ENCODE measurements at regions not wholly inside any gene's neighbourhood (a gene's known extent, or its start where the extent isn't known, plus 50 kb on each side); places are given as distances from the start of the nearest gene placed in this dataset.
"Not testable (repeated sequence)": the region's sequence is repeated elsewhere in the genome, so short reads cannot be mapped to it uniquely, and the experiment has no call there.

GRCh38 chr9:15073620-15074019 lies 163.4 kb upstream of the FREM1 start:
- no peak overlapping the region for H3K4me3 ChIP-seq (replicated peaks in 1 of 2; ENCODE audit: low read depth in 2 of 2, low read length in 2 of 2)
- no peak for TF ChIP-seq CTCF (IDR thresholded peaks at IDR 0.05; ENCODE audit: low read depth, low read length)
- DNase-seq (ENCODE audit: low read depth in 2 of 2) = no peak

- no peak overlapping the region for H3K4me3 ChIP-seq (replicated peaks in 1 of 2; ENCODE audit: low read depth in 2 of 2, low read length in 2 of 2)
- no peak for DNase-seq (ENCODE audit: low read depth in 2 of 2)
- TF ChIP-seq CTCF (IDR thresholded peaks at IDR 0.05; ENCODE audit: low read depth, low read length) = no peak
These were observed 160.5 kb upstream of the FREM1 start for GRCh38 chr9:15070716-15071115.

GRCh38 chr9:15069106-15069505 lies 158.9 kb upstream of the FREM1 start:
- DNase-seq (ENCODE audit: low read depth in 2 of 2) = no peak
- no peak overlapping the region for H3K4me3 ChIP-seq (replicated peaks in 1 of 2; ENCODE audit: low read depth in 2 of 2, low read length in 2 of 2)
- TF ChIP-seq CTCF (IDR thresholded peaks at IDR 0.05; ENCODE audit: low read depth, low read length) = no peak

GRCh38 chr9:15068261-15068660 lies 158.0 kb upstream of the FREM1 start:
- DNase-seq (ENCODE audit: low read depth in 2 of 2) = no peak
- TF ChIP-seq CTCF (IDR thresholded peaks at IDR 0.05; ENCODE audit: low read depth, low read length) = no peak
- H3K4me3 ChIP-seq (replicated peaks in 1 of 2; ENCODE audit: low read depth in 2 of 2, low read length in 2 of 2) = no peak overlapping the region

GRCh38 chr9:15059003-15059402 lies 148.8 kb upstream of the FREM1 start:
- DNase-seq (ENCODE audit: low read depth in 2 of 2) = no peak
- TF ChIP-seq CTCF (IDR thresholded peaks at IDR 0.05; ENCODE audit: low read depth, low read length) = no peak
- no peak overlapping the region for H3K4me3 ChIP-seq (replicated peaks in 1 of 2; ENCODE audit: low read depth in 2 of 2, low read length in 2 of 2)

- H3K4me3 ChIP-seq (replicated peaks in 1 of 2; ENCODE audit: low read depth in 2 of 2, low read length in 2 of 2) = no peak overlapping the region
- DNase-seq (ENCODE audit: low read depth in 2 of 2) = no peak
- no peak for TF ChIP-seq CTCF (IDR thresholded peaks at IDR 0.05; ENCODE audit: low read depth, low read length)
These were observed 148.0 kb upstream of the FREM1 start for GRCh38 chr9:15058236-15058635.

- H3K4me3 ChIP-seq (replicated peaks in 1 of 2; ENCODE audit: low read depth in 2 of 2, low read length in 2 of 2) = not testable (repeated sequence)
- DNase-seq (ENCODE audit: low read depth in 2 of 2) = peak; percentile 1 to 2
These were observed 145.1 kb upstream of the FREM1 start for GRCh38 chr9:15055284-15055683.

All from cardiac fibroblast (primary cell).